K562 (cell line): ENCODE measurements at regions not wholly inside any gene's neighbourhood (a gene's known extent, or its start where the extent isn't known, plus 50 kb on each side); places are given as distances from the start of the nearest gene placed in this dataset.
A peak's percentile ranks its signal among the peaks of the same experiment; 100 is the strongest.

Source experiments
- ATF3 ChIP-seq, 2 experiments: fragments of 450-650 bp in 1 of 2; sonication (generic) in 1 of 2; formaldehyde crosslinking in 1 of 2; IDR thresholded peaks in 1 of 2; conservative IDR thresholded peaks in 1 of 2; 2 replicates each; pipeline versions ENCODE4 v1.6.1 to v1.8.1; 2016 to 2023; ENCODE audit warnings: mild to moderate bottlenecking in 2 of 2, moderate library complexity in 2 of 2, inconsistent platforms in 1 of 2, missing genetic modification reagents in 1 of 2
- CEBPG ChIP-seq, 3 experiments: fragments of 200-800 bp in 1 of 3; sonication (Bioruptor generic) in 1 of 3; sonication (generic) in 1 of 3; formaldehyde crosslinking in 1 of 3; IDR thresholded peaks in 2 of 3; conservative IDR thresholded peaks in 1 of 3; 2 replicates each; pipeline versions ENCODE4 v1.6.1 to v1.8.0; 2016 to 2022; ENCODE audit warnings: missing compliant biosample characterization in 2 of 3, missing genetic modification characterization in 2 of 3, mild to moderate bottlenecking in 1 of 3, missing genetic modification reagents in 1 of 3
- DIDO1 ChIP-seq: fragments of 450-650 bp; IDR thresholded peaks from 2 replicates; pipeline ENCODE4 v1.6.1; 2016; ENCODE audit warnings: low read depth, missing biosample characterization, missing genetic modification characterization
- ESRRA ChIP-seq: fragments of 450-650 bp; IDR thresholded peaks from 2 replicates; pipeline ENCODE4 v1.6.1; 2014; ENCODE audit warnings: low read depth, mild to moderate bottlenecking, moderate library complexity, borderline replicate concordance
- ETV1 ChIP-seq: fragments of 450-650 bp; conservative IDR thresholded peaks from 2 replicates; pipeline ENCODE4 v1.6.1; 2016; ENCODE audit warnings: missing genetic modification characterization, control low read depth, low read depth, missing compliant biosample characterization
- HLTF ChIP-seq: fragments of 450-650 bp; IDR thresholded peaks from 2 replicates; pipeline ENCODE4 v1.6.1; 2016
- HNRNPL ChIP-seq: fragments of 200-400 bp; formaldehyde crosslinking; IDR thresholded peaks from 2 replicates; pipeline ENCODE4 v1.6.1; 2017; ENCODE audit warnings: low read depth, mild to moderate bottlenecking, low read length
- NCOA1 ChIP-seq: fragments of 450-650 bp; IDR thresholded peaks from 2 replicates; pipeline ENCODE4 v1.6.1; 2016; ENCODE audit warnings: low read depth
- NCOA2 ChIP-seq, 2 experiments: fragments of 450-650 bp; IDR thresholded peaks; 2 replicates each; pipeline ENCODE4 v1.6.1; 2018; ENCODE audit warnings: mild to moderate bottlenecking in 2 of 2, moderate library complexity in 1 of 2; ENCODE audit not compliant: partially characterized antibody in 2 of 2
- NFRKB ChIP-seq: fragments of 450-650 bp; IDR thresholded peaks from 2 replicates; pipeline ENCODE4 v1.6.1; 2016; ENCODE audit warnings: low read depth
- SIN3B ChIP-seq: fragments of 450-650 bp; IDR thresholded peaks from 2 replicates; pipeline ENCODE4 v1.6.1; 2017; ENCODE audit warnings: low read depth, mild to moderate bottlenecking, moderate library complexity
- SMAD3 ChIP-seq: fragments of 450-650 bp; formaldehyde crosslinking; conservative IDR thresholded peaks from 2 replicates; pipeline ENCODE4 v1.4.0; 2020; ENCODE audit warnings: mild to moderate bottlenecking
- TRIM28 ChIP-seq: fragments of 450-650 bp; IDR thresholded peaks from 2 replicates; pipeline ENCODE4 v1.6.1; 2017
- ZBTB17 ChIP-seq: fragments of 450-650 bp; formaldehyde crosslinking; IDR thresholded peaks from 2 replicates; pipeline ENCODE4 v1.4.0; 2020; ENCODE audit warnings: mild to moderate bottlenecking
- ZBTB8A ChIP-seq: fragments of 450-650 bp; IDR thresholded peaks from 2 replicates; pipeline ENCODE4 v1.6.1; 2018; ENCODE audit warnings: mild to moderate bottlenecking, moderate library complexity; ENCODE audit not compliant: partially characterized antibody
- ZNF589 ChIP-seq: fragments of 200-800 bp; sonication (Bioruptor generic); IDR thresholded peaks from 2 replicates; pipeline ENCODE4 v1.6.1; 2016; ENCODE audit warnings: low read depth, missing genetic modification characterization, missing compliant biosample characterization
- TF ChIP-seq, protein P1 (sequence below): sonication (generic); formaldehyde crosslinking; IDR thresholded peaks from 2 replicates; pipeline ENCODE4 v1.8.0; 2022; ENCODE audit warnings: mild to moderate bottlenecking, missing genetic modification reagents
- TF ChIP-seq, protein P2 (sequence below): fragments of 250-450 bp; sonication (Bioruptor Pico); IDR thresholded peaks from 2 replicates; pipeline ENCODE4 v1.4.0; 2020; ENCODE audit warnings: mild to moderate bottlenecking, moderate library complexity
- TF ChIP-seq, protein P3 (sequence below): fragments of 450-650 bp; formaldehyde crosslinking; IDR thresholded peaks from 2 replicates; pipeline ENCODE4 v1.4.0; 2020; ENCODE audit warnings: mild to moderate bottlenecking
- TF ChIP-seq, protein P4 (sequence below): fragments of 450-650 bp; IDR thresholded peaks from 2 replicates; pipeline ENCODE4 v1.6.1; 2016; ENCODE audit warnings: missing biosample characterization, missing genetic modification characterization

DNA sequence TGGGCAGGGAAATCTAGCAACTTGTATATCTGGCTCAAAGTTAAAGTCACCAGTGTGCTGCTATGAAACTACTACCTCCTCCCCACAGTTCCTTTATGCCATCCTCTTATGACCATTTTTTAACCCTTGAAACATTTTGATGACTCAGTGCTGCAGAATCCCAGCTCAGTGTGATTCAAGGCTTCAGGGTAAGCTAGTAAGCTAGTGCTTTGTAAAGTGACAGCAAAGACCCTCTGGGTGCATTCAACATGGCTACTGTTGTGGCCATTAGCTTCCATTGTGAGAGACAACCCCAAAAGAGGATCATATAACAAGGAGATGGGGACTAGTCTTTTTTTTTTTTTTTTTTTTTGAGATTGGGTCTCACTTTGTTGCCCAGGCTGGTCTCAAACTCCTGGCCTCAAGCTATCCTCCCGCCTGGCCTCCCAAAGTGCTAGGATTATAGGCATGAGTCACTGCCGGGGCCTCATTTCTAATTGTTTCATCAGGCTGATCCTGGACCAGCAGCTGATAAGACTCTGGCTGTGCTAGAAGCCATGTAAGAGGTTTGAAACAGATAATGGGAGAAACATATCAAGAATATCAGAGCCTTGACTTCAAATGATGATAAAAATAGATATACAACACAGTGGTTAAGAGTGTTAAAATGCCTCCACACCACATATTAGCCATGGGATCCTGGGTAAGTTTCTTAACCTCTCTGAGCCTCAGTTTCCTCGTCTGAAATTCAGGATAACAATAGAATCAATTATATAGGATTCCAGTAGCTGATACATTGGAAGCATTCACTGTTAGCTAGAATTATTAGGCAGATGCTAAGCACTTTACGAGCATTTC, 65.7 kb upstream of the RTN4 start (continued):
- peak; percentile 73 for TF ChIP-seq ETV1 (tag)
- TF ChIP-seq TRIM28, result 0 out of 2 replicates have a peak, but pooled peaks have one; percentile 36
- TF ChIP-seq, protein P1, sequence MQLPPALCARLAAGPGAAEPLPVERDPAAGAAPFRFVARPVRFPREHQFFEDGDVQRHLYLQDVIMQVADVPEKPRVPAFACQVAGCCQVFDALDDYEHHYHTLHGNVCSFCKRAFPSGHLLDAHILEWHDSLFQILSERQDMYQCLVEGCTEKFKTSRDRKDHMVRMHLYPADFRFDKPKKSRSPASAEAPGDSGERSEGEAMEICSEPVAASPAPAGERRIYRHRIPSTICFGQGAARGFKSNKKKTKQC (CRISPR knock-in tag), result no peak
- TF ChIP-seq HLTF, result peak; percentile 49; the same call in 1 of the 2 replicates
- TF ChIP-seq, protein P2, sequence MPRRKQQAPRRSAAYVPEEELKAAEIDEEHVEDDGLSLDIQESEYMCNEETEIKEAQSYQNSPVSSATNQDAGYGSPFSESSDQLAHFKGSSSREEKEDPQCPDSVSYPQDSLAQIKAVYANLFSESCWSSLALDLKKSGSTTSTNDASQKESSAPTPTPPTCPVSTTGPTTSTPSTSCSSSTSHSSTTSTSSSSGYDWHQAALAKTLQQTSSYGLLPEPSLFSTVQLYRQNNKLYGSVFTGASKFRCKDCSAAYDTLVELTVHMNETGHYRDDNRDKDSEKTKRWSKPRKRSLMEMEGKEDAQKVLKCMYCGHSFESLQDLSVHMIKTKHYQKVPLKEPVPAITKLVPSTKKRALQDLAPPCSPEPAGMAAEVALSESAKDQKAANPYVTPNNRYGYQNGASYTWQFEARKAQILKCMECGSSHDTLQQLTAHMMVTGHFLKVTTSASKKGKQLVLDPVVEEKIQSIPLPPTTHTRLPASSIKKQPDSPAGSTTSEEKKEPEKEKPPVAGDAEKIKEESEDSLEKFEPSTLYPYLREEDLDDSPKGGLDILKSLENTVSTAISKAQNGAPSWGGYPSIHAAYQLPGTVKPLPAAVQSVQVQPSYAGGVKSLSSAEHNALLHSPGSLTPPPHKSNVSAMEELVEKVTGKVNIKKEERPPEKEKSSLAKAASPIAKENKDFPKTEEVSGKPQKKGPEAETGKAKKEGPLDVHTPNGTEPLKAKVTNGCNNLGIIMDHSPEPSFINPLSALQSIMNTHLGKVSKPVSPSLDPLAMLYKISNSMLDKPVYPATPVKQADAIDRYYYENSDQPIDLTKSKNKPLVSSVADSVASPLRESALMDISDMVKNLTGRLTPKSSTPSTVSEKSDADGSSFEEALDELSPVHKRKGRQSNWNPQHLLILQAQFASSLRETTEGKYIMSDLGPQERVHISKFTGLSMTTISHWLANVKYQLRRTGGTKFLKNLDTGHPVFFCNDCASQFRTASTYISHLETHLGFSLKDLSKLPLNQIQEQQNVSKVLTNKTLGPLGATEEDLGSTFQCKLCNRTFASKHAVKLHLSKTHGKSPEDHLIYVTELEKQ (CRISPR knock-in tag), result peak; percentile 42; the same call in 1 of the 2 replicates
- peak; percentile 97 for TF ChIP-seq CEBPG (CRISPR knock-in tag; IDR thresholded peaks at IDR 0.05)
- peak; percentile 86 to 96 for TF ChIP-seq CEBPG (tag; conservative IDR thresholded peaks at IDR 0.05 in 1 of 2, IDR thresholded peaks at IDR 0.05 in 1 of 2)
- peak; percentile 71; the same call in 1 of the 2 replicates for TF ChIP-seq SMAD3 (CRISPR knock-in tag)
- TF ChIP-seq SIN3B, result no peak
- TF ChIP-seq ZNF589 (CRISPR knock-in tag), result peak; percentile 93
- peak; percentile 95 for TF ChIP-seq NFRKB
- TF ChIP-seq ZBTB8A, result no peak
- no peak for TF ChIP-seq NCOA2 (IDR thresholded peaks at IDR 0.05; ENCODE audit: partially characterized antibody in 2 of 2)
- peak; percentile 43; the same call in 1 of the 2 replicates for TF ChIP-seq ESRRA
- TF ChIP-seq, protein P3, sequence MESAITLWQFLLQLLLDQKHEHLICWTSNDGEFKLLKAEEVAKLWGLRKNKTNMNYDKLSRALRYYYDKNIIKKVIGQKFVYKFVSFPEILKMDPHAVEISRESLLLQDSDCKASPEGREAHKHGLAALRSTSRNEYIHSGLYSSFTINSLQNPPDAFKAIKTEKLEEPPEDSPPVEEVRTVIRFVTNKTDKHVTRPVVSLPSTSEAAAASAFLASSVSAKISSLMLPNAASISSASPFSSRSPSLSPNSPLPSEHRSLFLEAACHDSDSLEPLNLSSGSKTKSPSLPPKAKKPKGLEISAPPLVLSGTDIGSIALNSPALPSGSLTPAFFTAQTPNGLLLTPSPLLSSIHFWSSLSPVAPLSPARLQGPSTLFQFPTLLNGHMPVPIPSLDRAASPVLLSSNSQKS (CRISPR knock-in tag), result no peak
- 0 out of 2 replicates have a peak, but pooled peaks have one; percentile 44 for TF ChIP-seq ZBTB17 (CRISPR knock-in tag)
- TF ChIP-seq, protein P4, sequence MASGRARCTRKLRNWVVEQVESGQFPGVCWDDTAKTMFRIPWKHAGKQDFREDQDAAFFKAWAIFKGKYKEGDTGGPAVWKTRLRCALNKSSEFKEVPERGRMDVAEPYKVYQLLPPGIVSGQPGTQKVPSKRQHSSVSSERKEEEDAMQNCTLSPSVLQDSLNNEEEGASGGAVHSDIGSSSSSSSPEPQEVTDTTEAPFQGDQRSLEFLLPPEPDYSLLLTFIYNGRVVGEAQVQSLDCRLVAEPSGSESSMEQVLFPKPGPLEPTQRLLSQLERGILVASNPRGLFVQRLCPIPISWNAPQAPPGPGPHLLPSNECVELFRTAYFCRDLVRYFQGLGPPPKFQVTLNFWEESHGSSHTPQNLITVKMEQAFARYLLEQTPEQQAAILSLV (tag), result 0 out of 2 replicates have a peak, but pooled peaks have one; percentile 72
- TF ChIP-seq NCOA1, result peak; percentile 80
- TF ChIP-seq DIDO1, result no peak; the same call in 1 of the 2 replicates
- TF ChIP-seq ATF3 (IDR thresholded peaks at IDR 0.05), result peak; percentile 98
- TF ChIP-seq ATF3 (CRISPR knock-in tag; conservative IDR thresholded peaks at IDR 0.05), result peak; percentile 83; the same call in 1 of the 2 replicates
- no peak for TF ChIP-seq HNRNPL
